SK-N-SH (cell line): ENCODE measurements at regions not wholly inside any gene's neighbourhood (a gene's known extent, or its start where the extent isn't known, plus 50 kb on each side); places are given as distances from the start of the nearest gene placed in this dataset.

Experiments used
- CTCF ChIA-PET: fragments of 300-600, 350-600 bp; formaldehyde crosslinking; extraction: SDS; loops from one replicate; lab custom pipeline; 2021; lab: Yijun Ruan, JAX
- POLR2A ChIA-PET: fragments of 350-600 bp; sonication (Branson Sonifier 250); formaldehyde crosslinking; extraction: SDS; loops from one replicate; lab custom pipeline; 2020; ENCODE audit warnings: antibody characterized with exemption, inconsistent platforms; lab: Yijun Ruan, JAX
- DNase-seq: peaks from one replicate; pipeline ENCODE4 v3.0.0; 2012
- H2AFZ ChIP-seq: fragments of 200-600 bp; sonication (generic); 2 replicates; pipeline ENCODE4 v1.8.1; 2016; ENCODE audit warnings: antibody characterized with exemption, mild to moderate bottlenecking, low read depth
- H3F3A ChIP-seq: fragments of 200-600 bp; sonication (generic); replicated peaks from 2 replicates; pipeline ENCODE3; 2016; ENCODE audit warnings: antibody characterized with exemption, mild to moderate bottlenecking; ENCODE audit not compliant: insufficient read depth
- H3K27ac ChIP-seq, 2 experiments: fragments of 200-500 bp in 1 of 2; fragments of 200-600 bp in 1 of 2; sonication (Bioruptor generic) in 1 of 2; sonication (generic), shearing (Covaris generic) in 1 of 2; 2 replicates each; pipeline versions ENCODE4 v1.5.1 to v1.6.1; 2014 to 2016; ENCODE audit warnings: low read depth in 2 of 2, inconsistent platforms in 1 of 2, low read length in 1 of 2, mild to moderate bottlenecking in 1 of 2, mixed read lengths in 1 of 2
- H3K27me3 ChIP-seq: fragments of 200-600 bp; sonication (generic), shearing (Covaris generic); 2 replicates; pipeline ENCODE4 v1.6.1; 2016; ENCODE audit warnings: mixed run types; ENCODE audit not compliant: insufficient read depth
- H3K36me3 ChIP-seq, 2 experiments: fragments of 200-500 bp in 1 of 2; fragments of 200-600 bp in 1 of 2; sonication (Bioruptor generic) in 1 of 2; sonication (generic) in 1 of 2; replicated peaks in 1 of 2; 2 replicates each; pipeline versions ENCODE3 to v1.5.1; 2014 to 2016; ENCODE audit warnings: low read length in 1 of 2, mild to moderate bottlenecking in 1 of 2; ENCODE audit not compliant: insufficient read depth in 2 of 2, control insufficient read depth in 1 of 2
- H3K4me1 ChIP-seq, 2 experiments: fragments of 200-500 bp in 1 of 2; fragments of 200-600 bp in 1 of 2; sonication (Bioruptor generic) in 1 of 2; sonication (generic), shearing (Covaris generic) in 1 of 2; 2 replicates each; pipeline versions ENCODE4 v1.5.1 to v1.6.1; 2014 to 2016; ENCODE audit warnings: low read depth in 1 of 2, low read length in 1 of 2, mixed run types in 1 of 2; ENCODE audit not compliant: insufficient read depth in 2 of 2, control insufficient read depth in 1 of 2
- H3K4me2 ChIP-seq: fragments of 200-600 bp; sonication (generic), shearing (Covaris generic); 2 replicates; pipeline ENCODE4 v1.6.1; 2017; ENCODE audit warnings: mixed run types
- H3K4me3 ChIP-seq, 2 experiments: fragments of 200-500 bp in 1 of 2; fragments of 200-600 bp in 1 of 2; sonication (Bioruptor generic) in 1 of 2; sonication (generic), shearing (Covaris generic) in 1 of 2; 2 replicates each; pipeline versions ENCODE4 v1.5.1 to v1.8.1; 2014 to 2016; ENCODE audit warnings: low read depth in 2 of 2, inconsistent platforms in 1 of 2, low read length in 1 of 2, mild to moderate bottlenecking in 1 of 2, mixed read lengths in 1 of 2, moderate library complexity in 1 of 2
- H3K79me2 ChIP-seq: fragments of 200-600 bp; sonication (generic); 2 replicates; pipeline ENCODE4 v1.8.1; 2017; ENCODE audit warnings: mild to moderate bottlenecking; ENCODE audit not compliant: insufficient read depth
- H3K9ac ChIP-seq: fragments of 200-600 bp; sonication (generic); 2 replicates; pipeline ENCODE4 v1.6.1; 2017; ENCODE audit warnings: mixed run types
- H3K9me2 ChIP-seq: fragments of 200-600 bp; sonication (generic); 2 replicates; pipeline ENCODE4 v1.6.1; 2017; ENCODE audit warnings: mixed run types
- H3K9me3 ChIP-seq: fragments of 200-600 bp; sonication (generic); 2 replicates; pipeline ENCODE4 v1.6.1; 2017; ENCODE audit warnings: mixed run types, mild to moderate bottlenecking, moderate library complexity
- H4K20me1 ChIP-seq: fragments of 200-600 bp; sonication (generic); 2 replicates; pipeline ENCODE4 v1.6.1; 2017; ENCODE audit warnings: mild to moderate bottlenecking, mixed run types; ENCODE audit not compliant: insufficient read depth
- EP300 ChIP-seq, 2 experiments: IDR thresholded peaks; 2 replicates each; pipeline versions ENCODE4 v1.4.0 to v1.6.1; 2012; ENCODE audit warnings: borderline replicate concordance in 1 of 2, low read depth in 1 of 2, low read length in 1 of 2
- EZH2phosphoT487 ChIP-seq: fragments of 200-600 bp; sonication (generic); IDR thresholded peaks from 2 replicates; pipeline ENCODE4 v1.6.1; 2017; ENCODE audit warnings: low read depth, mixed run types, mild to moderate bottlenecking, antibody characterized with exemption, moderate library complexity, borderline replicate concordance
- FOXJ3 ChIP-seq: sonication (generic); formaldehyde crosslinking; IDR thresholded peaks from 2 replicates; pipeline ENCODE4 v1.5.1; 2020; ENCODE audit warnings: mild to moderate bottlenecking, missing genetic modification reagents
- JUND ChIP-seq: IDR thresholded peaks from 2 replicates; pipeline ENCODE4 v1.4.0; 2012
- MAX ChIP-seq: IDR thresholded peaks from 2 replicates; pipeline ENCODE4 v1.4.0; 2012; ENCODE audit warnings: low read depth
- MXI1 ChIP-seq: IDR thresholded peaks from 2 replicates; pipeline ENCODE4 v1.6.1; 2012; ENCODE audit warnings: mild to moderate bottlenecking, low read depth, low read length, improper control_type of control experiment
- NFIC ChIP-seq: IDR thresholded peaks from 2 replicates; pipeline ENCODE4 v1.4.0; 2012; ENCODE audit warnings: borderline replicate concordance
- RCOR1 ChIP-seq: fragments of 150-350 bp; IDR thresholded peaks from 2 replicates; pipeline ENCODE4 v1.6.1; 2017; ENCODE audit warnings: antibody characterized with exemption, low read length
- RFX5 ChIP-seq: IDR thresholded peaks from 2 replicates; pipeline ENCODE4 v1.6.1; 2012; ENCODE audit warnings: mild to moderate bottlenecking, improper control_type of control experiment, low read length
- SIN3A ChIP-seq: IDR thresholded peaks from 2 replicates; pipeline ENCODE4 v1.6.1; 2012; ENCODE audit warnings: low read depth, mild to moderate bottlenecking, low read length, moderate library complexity, borderline replicate concordance
- SMC3 ChIP-seq: IDR thresholded peaks from 2 replicates; pipeline ENCODE4 v1.6.1; 2012; ENCODE audit warnings: low read depth, low read length, improper control_type of control experiment
- TAF1 ChIP-seq: IDR thresholded peaks from 2 replicates; pipeline ENCODE4 v1.6.1; 2012; ENCODE audit warnings: low read depth, mild to moderate bottlenecking, low read length, moderate library complexity, borderline replicate concordance
- USF2 ChIP-seq: fragments of 150-350 bp; IDR thresholded peaks from 2 replicates; pipeline ENCODE4 v1.6.1; 2017; ENCODE audit warnings: antibody characterized with exemption, low read length, low read depth, borderline replicate concordance
- YY1 ChIP-seq: IDR thresholded peaks from 2 replicates; pipeline ENCODE4 v1.4.0; 2012; ENCODE audit warnings: low read depth, mild to moderate bottlenecking
- WGBS: methylation state at CpG from one replicate; pipeline ENCODE4 v1.1.6; 2017; ENCODE audit warnings: low lambda C conversion rate; 5-methylcytosine and 5-hydroxymethylcytosine counted together

DNA sequence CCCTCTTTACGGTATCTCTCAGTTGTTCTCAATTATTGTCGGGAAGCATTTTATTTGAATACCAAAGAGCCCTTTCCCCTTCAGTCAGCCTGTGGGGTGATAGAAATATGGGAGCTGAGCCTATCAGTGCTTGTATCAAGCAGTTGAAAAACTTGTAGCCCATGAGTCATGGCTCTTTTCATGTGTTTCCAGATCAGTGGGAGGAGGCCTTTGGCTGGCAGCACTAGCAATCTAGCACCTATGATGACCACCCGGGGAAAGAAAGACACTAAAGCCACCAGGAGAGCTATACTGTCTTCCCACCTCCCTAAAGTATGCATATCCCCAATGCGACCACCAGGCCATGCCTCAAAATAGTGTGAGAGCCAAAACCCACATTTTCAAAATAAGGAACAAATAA is 696.9 kb upstream of the C9orf72 start:
- H3K4me1 ChIP-seq: no peaks in the 10 kb centered on the region; a peak in 1 of 4 replicates
- no peaks in the 10 kb centered on the region for H4K20me1 ChIP-seq
- ChIA-PET POLR2A (no interaction called here), CTCF (interaction anchor here (0.8 kb wide), 1 partner anchor 52 kb away, joined by 3 read pairs; no protein-coding TSS in a partner anchor)
- H3F3A ChIP-seq: no peaks in the 10 kb centered on the region
- no peaks in the 10 kb centered on the region for H3K36me3 ChIP-seq
- 61% methylated on average over 4 of the region's 4 CpGs for WGBS
- H3K27ac ChIP-seq: no peak overlapping the region
- H3K9me3 ChIP-seq: no peaks in the 10 kb centered on the region
- no peaks in the 10 kb centered on the region for H3K27me3 ChIP-seq
- no peak overlapping the region for H3K4me2 ChIP-seq
- H3K9me2 ChIP-seq: no peaks in the 10 kb centered on the region
- H2AFZ ChIP-seq: no peak overlapping the region
- H3K79me2 ChIP-seq: no peaks in the 10 kb centered on the region
- no peak for DNase-seq
- no peak overlapping the region for H3K9ac ChIP-seq
- TF ChIP-seq SMC3 (no peak), JUND (0 out of 2 replicates have a peak, but pooled peaks have one; percentile 16), FOXJ3 (CRISPR knock-in tag) (no peak)
- H3K4me3 ChIP-seq: no peak overlapping the region

DNA sequence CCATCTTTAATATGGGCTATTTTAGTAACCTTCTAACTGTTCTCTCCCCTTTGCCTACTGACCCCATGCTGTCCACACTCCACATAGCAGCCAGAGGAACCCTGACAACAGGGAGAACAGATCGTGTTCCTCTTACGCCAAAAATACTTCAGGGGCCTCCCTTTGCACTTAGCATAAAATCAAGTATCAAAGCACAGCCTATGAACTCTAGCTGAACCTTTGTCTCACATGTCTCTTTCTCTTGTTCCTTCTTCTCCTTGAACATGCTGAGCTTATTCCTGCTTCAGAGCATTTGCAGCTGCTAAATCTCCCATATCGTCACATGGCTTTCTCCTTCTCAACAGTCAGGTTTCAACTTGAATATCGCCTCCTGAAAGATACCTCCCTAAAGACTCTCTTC is 698.8 kb upstream of the C9orf72 start:
- Histone ChIP-seq H3K9me3 (no peaks in the 10 kb centered on the region), H3K9ac (no peak overlapping the region), H3F3A (no peaks in the 10 kb centered on the region), H3K27ac (no peak overlapping the region), H3K4me3 (no peak overlapping the region), H3K4me1 (no peaks in the 10 kb centered on the region; a peak in 1 of 4 replicates), H3K4me2 (no peak overlapping the region), H3K9me2 (no peaks in the 10 kb centered on the region), H3K27me3 (no peaks in the 10 kb centered on the region), H3K79me2 (no peaks in the 10 kb centered on the region), H4K20me1 (no peaks in the 10 kb centered on the region), H3K36me3 (no peaks in the 10 kb centered on the region), H2AFZ (no peak overlapping the region)
- no peak for DNase-seq
- WGBS: 86% methylated on average over 4 of the region's 4 CpGs
- no peak for TF ChIP-seq EP300 (IDR thresholded peaks at IDR 0.05; ENCODE audit: borderline replicate concordance in 1 of 2, low read depth in 1 of 2, low read length in 1 of 2)
- no peak for TF ChIP-seq JUND
- no peak for TF ChIP-seq SMC3
- no peak for TF ChIP-seq MAX
- TF ChIP-seq NFIC: no peak
- no peak for TF ChIP-seq RCOR1
- no peak for TF ChIP-seq TAF1
- no peak for TF ChIP-seq MXI1
- no peak for TF ChIP-seq SIN3A
- no peak for TF ChIP-seq RFX5
- TF ChIP-seq YY1: no peak
- no peak for TF ChIP-seq EZH2phosphoT487
- TF ChIP-seq USF2: no peak
- POLR2A ChIA-PET: no interaction called here
- CTCF ChIA-PET: no interaction called here
